ENCODE measurements at regions not wholly inside any gene's neighbourhood (a gene's known extent, or its start where the extent isn't known, plus 50 kb on each side); places are given as distances from the start of the nearest gene placed in this dataset.

DNA sequence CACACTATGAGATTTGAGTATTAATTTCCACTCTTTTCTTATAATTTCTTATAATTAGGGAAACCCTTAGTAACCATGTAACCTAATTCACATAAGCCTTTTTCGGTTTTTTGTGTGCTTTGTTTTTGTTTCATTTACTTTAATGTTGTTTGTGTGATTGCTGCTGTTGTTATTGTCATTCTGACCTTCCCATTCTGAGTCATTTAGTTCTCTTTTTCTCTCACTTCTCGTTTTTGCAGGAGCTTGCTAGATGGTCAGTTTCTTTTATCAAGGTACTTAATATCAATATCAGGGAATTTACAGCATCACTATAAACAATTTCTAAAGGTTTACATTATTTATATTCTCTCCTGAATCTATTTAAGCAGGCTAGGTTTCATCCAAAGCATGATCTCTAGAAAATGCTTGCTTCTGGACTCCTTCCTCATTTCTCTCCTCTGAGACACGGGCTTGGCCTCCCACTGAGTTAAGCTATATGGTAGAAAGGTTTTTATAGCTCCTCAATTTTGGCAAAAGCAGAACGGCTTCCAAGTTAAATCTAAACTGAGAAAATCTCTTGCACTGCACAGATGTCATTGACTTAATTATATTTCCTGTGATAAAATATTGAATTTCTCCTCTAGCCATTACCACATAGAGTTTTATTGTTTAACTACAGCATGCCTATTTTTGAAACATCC is 534.2 kb downstream of the NSUN3 start:
- Histone ChIP-seq H3K27ac (no peak overlapping the region), H3K9me3 (ENCODE audit: severe bottlenecking) (no peaks in the 10 kb centered on the region), H3K4me3 (ENCODE audit: low read depth, low read length) (no peak overlapping the region), H3K36me3 (no peaks in the 10 kb centered on the region), H3K27me3 (ENCODE audit: insufficient read depth, low read depth, severe bottlenecking) (no peaks in the 10 kb centered on the region)
- DNase-seq = no peak
- no peak for TF ChIP-seq CTCF (IDR thresholded peaks at IDR 0.05; ENCODE audit: low read depth, low read length)

GRCh38 chr3:94607778-94608177 is 544.9 kb downstream of the NSUN3 start:
- Histone ChIP-seq H3K9me3 (ENCODE audit: severe bottlenecking) (no peaks in the 10 kb centered on the region), H3K4me3 (ENCODE audit: low read depth, low read length) (no peak overlapping the region), H3K36me3 (no peaks in the 10 kb centered on the region), H3K27ac (no peak overlapping the region), H3K27me3 (ENCODE audit: insufficient read depth, low read depth, severe bottlenecking) (no peaks in the 10 kb centered on the region)
- no peak for DNase-seq
- no peak for TF ChIP-seq CTCF (IDR thresholded peaks at IDR 0.05; ENCODE audit: low read depth, low read length)

DNA sequence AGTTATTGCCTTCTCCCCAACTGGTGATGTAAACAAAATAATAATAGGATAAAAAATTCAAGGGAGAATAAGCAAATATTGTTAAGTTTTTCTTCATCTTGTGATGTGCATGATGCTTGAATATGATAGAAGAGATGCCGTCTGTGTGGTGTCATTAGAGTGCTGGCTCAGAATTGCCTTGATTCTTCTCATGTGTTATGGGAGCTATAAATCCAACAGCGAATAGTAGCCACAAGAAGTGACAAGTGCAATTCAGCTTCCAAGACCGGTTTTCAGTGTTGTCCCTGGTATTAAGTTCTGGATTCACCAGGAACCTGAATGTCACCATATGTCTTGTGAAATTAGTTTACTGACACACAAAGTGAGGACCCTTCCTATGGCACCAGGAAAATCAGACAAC is 547.0 kb downstream of the NSUN3 start:
- Histone ChIP-seq H3K27ac (no peak overlapping the region), H3K36me3 (no peaks in the 10 kb centered on the region), H3K9me3 (ENCODE audit: severe bottlenecking) (no peaks in the 10 kb centered on the region), H3K27me3 (ENCODE audit: insufficient read depth, low read depth, severe bottlenecking) (no peaks in the 10 kb centered on the region), H3K4me3 (ENCODE audit: low read depth, low read length) (no peak overlapping the region)
- no peak for DNase-seq
- TF ChIP-seq CTCF (IDR thresholded peaks at IDR 0.05; ENCODE audit: low read depth, low read length) = no peak

- DNase-seq = no peak
- Histone ChIP-seq H3K36me3 (no peaks in the 10 kb centered on the region), H3K27ac (no peak overlapping the region), H3K27me3 (ENCODE audit: insufficient read depth, low read depth, severe bottlenecking) (no peaks in the 10 kb centered on the region), H3K9me3 (ENCODE audit: severe bottlenecking) (no peaks in the 10 kb centered on the region), H3K4me3 (ENCODE audit: low read depth, low read length) (no peak overlapping the region)
- TF ChIP-seq CTCF (IDR thresholded peaks at IDR 0.05; ENCODE audit: low read depth, low read length) = no peak
Observed at GRCh38 chr3:94611596-94611995, 548.7 kb downstream of the NSUN3 start.

- no peak for TF ChIP-seq CTCF (IDR thresholded peaks at IDR 0.05; ENCODE audit: low read depth, low read length)
- DNase-seq = no peak
- no peaks in the 10 kb centered on the region for H3K27me3 ChIP-seq (ENCODE audit: insufficient read depth, low read depth, severe bottlenecking)
- H3K4me3 ChIP-seq (ENCODE audit: low read depth, low read length) = no peak overlapping the region
- no peaks in the 10 kb centered on the region for H3K36me3 ChIP-seq
- no peak overlapping the region for H3K27ac ChIP-seq
- no peaks in the 10 kb centered on the region for H3K9me3 ChIP-seq (ENCODE audit: severe bottlenecking)
Observed at GRCh38 chr3:94612631-94613030, 549.8 kb downstream of the NSUN3 start.

DNA sequence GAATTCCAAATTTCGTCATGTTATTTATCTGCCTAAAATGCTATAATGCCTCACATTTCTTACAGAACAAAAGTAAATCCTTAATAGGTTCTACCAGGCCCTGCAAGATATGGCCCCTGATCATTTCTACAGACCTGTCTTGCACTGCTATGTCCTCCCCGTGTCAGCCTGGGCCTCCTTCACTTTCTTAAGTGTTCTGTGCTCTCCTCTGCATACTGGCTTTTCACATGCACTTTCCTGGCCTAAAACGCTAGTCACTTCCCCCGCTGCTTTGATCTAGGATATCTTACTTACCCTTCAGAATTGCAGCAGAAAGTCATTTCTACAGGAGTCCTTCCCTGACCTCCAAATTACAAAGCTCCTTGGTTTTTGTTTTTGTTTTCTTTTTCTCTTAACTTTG is 551.3 kb downstream of the NSUN3 start:
- no peaks in the 10 kb centered on the region for H3K27me3 ChIP-seq (ENCODE audit: insufficient read depth, low read depth, severe bottlenecking)
- H3K4me3 ChIP-seq (ENCODE audit: low read depth, low read length) = no peak overlapping the region
- no peak for DNase-seq
- no peak for TF ChIP-seq CTCF (IDR thresholded peaks at IDR 0.05; ENCODE audit: low read depth, low read length)
- H3K36me3 ChIP-seq = no peaks in the 10 kb centered on the region
- no peak overlapping the region for H3K27ac ChIP-seq
- no peaks in the 10 kb centered on the region for H3K9me3 ChIP-seq (ENCODE audit: severe bottlenecking)
